GM21447 (cell line): ENCODE measurements at regions not wholly inside any gene's neighbourhood (a gene's known extent, or its start where the extent isn't known, plus 50 kb on each side); places are given as distances from the start of the nearest gene placed in this dataset.

Experiments used
- ATAC-seq: cut with Tn5 transposase; IDR thresholded peaks from one replicate; pipeline ENCODE4 v1.9.1; 2021; ENCODE audit not compliant: unreplicated experiment

GRCh38 chr9:129368444-129368978, 190.4 kb upstream of the IER5L start:
- ATAC-seq, result no peak

GRCh38 chr9:129367287-129367686, 189.2 kb upstream of the IER5L start:
- no peak for ATAC-seq

DNA sequence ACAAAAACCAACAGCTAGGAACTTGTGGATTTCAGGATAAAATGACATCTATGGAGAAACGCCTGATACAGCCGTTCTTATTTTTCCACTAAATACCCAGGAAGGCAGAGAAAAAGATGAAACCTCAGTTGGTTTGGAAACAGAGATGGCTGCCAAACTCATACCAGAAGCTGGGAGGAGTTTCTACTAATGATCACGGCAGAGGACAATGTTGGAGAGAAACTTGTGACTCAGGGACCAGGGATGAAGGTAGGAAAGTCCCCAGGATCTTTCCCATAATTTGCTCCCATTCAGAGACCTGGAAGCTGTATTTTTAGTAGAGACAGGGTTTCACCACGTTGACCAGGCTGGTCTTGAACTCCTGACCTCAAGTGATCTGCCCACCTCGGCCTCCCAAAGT, 187.1 kb upstream of the IER5L start:
- ATAC-seq, result no peak

DNA sequence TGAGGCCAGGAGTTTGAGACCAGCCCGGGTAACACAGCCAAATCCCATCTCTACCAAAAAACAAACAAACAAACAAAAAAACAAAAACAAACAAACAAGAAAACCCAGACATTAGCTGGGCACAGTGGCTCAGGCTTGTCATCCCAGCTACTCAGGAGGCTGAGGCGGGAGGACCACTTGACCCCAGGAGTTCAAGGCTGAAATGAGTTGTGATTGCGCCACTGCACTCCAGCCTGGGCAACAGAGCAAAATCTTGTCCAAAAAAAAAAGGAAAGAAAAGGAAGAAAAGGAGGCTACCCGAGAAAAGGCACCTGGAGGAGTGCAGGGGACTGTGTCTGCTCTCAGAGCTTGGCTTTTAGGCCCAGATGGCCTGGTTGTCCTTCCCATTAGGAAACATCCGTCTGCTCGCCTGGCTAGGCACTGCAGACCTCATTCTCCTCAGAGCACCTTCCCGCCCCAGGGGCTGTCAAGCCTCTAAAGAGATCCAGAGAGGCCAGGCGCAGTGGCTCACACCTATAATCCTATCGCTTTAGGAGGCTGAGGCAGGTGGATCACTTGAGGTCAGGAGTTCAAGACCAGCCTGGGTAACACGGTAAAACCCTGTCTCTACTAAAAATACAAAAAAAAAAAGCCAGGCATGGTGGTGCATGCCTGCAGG, 185.3 kb upstream of the IER5L start:
- no peak for ATAC-seq

- ATAC-seq, result no peak
These were observed 184.4 kb upstream of the IER5L start for GRCh38 chr9:129362287-129363000.

DNA sequence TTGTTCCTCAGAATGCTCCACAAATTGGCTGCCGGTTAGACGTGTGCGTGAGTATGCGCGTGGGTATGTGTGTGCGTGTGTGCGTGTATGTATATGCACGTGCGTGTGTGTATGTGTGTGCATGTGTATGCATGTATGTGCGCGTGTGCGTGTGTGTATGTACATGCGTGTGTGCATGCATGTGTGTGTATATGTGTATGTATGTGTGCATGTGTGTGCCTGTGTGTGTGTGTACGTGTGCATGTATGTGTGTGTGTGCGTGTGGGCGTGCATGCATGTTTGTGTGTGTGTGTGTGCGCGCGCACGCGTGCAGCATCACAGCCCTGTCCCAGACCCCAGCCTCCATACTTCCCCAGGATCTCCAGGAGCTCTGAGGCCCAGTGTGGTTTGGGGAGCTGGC, 183.1 kb upstream of the IER5L start:
- ATAC-seq, result no peak

DNA sequence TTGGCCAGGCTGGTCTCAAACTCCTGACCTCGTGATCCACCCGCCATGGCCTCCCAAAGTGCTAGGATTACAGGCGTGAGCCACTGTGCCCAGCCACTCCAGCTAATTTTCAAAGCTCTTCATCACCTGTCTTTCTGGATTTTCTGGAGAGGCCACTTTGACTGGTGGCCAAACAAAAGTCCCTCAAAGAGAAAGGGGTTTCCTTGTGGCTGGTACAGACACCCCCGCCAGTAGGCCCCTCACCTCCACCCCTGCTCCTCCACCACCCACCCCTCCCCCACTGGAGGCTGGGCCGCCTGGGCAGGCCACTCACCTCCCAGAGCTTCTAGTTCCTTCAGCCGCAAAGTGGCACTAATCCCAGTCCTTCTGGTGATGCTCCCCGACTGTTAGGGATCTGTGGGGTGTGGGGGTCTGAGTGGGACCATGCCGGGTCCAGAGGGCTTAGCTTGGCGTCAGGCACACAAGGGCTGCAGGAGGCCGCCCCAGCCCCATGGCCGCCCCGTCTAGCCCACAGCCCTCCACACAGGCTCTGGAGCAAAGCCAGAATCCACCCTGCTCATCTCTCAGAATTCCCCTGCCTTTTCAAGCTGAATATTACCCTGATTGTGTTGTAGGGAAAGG, 182.0 kb upstream of the IER5L start:
- ATAC-seq, result no peak

- ATAC-seq, result no peak
These were observed 181.2 kb upstream of the IER5L start for GRCh38 chr9:129359162-129359811.

GRCh38 chr9:129358621-129359154, 180.6 kb upstream of the IER5L start:
- no peak for ATAC-seq

- ATAC-seq, result no peak
These were observed 179.7 kb upstream of the IER5L start for GRCh38 chr9:129357773-129358245.

GRCh38 chr9:129356871-129357772, 179.1 kb upstream of the IER5L start:
- no peak for ATAC-seq

DNA sequence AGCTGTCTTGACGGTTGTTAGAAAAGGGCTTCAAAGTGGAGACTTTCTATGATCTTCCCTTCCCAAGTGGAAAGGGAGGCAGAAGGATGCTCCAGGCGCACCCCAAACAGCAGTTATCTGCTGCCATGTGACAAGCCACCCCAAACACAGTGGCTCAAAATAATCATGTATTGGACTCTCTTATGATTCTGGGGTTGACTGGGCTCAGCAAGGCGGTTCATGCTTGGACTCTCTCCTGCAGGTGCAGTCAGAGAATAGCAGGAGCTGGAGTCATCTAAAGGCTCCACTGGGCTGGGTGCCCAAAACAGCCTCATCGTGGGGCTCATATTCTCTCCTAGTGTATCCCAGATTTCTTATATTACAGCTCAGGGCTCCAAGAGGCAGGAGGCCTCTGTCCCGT, 177.6 kb upstream of the IER5L start:
- ATAC-seq, result no peak

DNA sequence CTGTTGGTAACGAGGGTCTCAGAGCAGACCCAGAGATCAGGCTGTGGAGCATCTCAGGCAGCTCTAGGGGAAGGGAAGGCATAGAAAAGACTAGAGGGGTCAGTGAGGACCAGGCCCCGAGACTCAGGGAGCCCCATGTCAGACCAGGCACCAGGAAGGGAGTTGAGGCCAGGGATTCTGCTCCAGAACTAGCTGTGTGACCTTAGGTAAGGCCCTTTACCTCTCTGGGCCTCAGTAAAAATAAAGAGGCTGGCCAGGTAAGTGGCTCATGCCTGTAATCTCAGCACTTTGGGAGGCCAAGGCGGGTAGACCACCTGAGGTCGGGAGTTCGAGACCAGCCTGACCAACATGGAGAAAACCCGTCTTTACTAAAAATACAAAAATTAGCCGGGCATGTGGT, 176.4 kb upstream of the IER5L start:
- no peak for ATAC-seq

GRCh38 chr9:129353697-129354336, 175.8 kb upstream of the IER5L start:
- ATAC-seq, result no peak

GRCh38 chr9:129352146-129352865, 174.2 kb upstream of the IER5L start:
- ATAC-seq, result no peak

DNA sequence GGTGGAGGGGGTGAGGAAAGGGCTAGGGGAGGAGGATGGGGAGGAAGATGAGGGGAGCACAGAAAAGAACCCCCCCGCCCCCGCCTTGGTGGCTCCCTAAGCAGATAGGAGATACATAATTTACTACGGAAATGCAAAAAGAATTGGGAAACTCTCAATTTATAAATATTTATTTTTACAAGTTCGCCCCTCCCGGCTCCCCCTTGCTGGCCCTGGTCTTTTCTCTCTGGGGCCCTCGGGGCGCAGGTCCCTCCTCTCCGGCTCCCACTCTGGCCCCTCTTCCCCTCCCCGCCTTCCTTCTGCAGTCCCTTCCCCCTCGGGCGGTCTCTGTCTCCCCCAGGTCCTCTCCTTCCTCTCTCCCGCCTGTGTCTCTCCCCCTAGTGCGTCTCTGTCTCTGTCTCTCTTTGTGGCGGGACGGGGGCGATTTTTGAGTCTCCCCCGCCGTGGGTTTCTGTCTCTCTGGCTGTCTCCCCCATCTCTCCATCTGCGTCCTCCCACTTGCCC, 173.6 kb upstream of the IER5L start:
- no peak for ATAC-seq

- no peak for ATAC-seq
These were observed 173.1 kb upstream of the IER5L start for GRCh38 chr9:129351058-129351641.

- ATAC-seq, result no peak
These were observed 172.3 kb upstream of the IER5L start for GRCh38 chr9:129350143-129350935.
